ENCODE measurements at regions not wholly inside any gene's neighbourhood (a gene's known extent, or its start where the extent isn't known, plus 50 kb on each side); places are given as distances from the start of the nearest gene placed in this dataset.

- no peak for DNase-seq
These were observed 758.6 kb downstream of the PDHA2 start for GRCh38 chr4:96598465-96598864.

GRCh38 chr4:96599752-96600151 lies 759.9 kb downstream of the PDHA2 start:
- no peak for DNase-seq

GRCh38 chr4:96602661-96603060 lies 762.8 kb downstream of the PDHA2 start:
- DNase-seq = no peak

- no peak for DNase-seq
These were observed 763.7 kb downstream of the PDHA2 start for GRCh38 chr4:96603641-96604040.

GRCh38 chr4:96606451-96606850 lies 766.6 kb downstream of the PDHA2 start:
- DNase-seq = no peak

- DNase-seq = no peak
These were observed 786.1 kb downstream of the PDHA2 start for GRCh38 chr4:96626023-96626422.

GRCh38 chr4:96630839-96631238 lies 790.9 kb downstream of the PDHA2 start:
- no peak for DNase-seq

GRCh38 chr4:96637971-96638412 lies 798.1 kb downstream of the PDHA2 start:
- DNase-seq = no peak

- DNase-seq = no peak
These were observed 800.0 kb downstream of the PDHA2 start for GRCh38 chr4:96639932-96640331.

GRCh38 chr4:96642490-96642889 lies 802.6 kb downstream of the PDHA2 start:
- DNase-seq = no peak

- no peak for DNase-seq
These were observed 806.3 kb downstream of the PDHA2 start for GRCh38 chr4:96646146-96646545.

GRCh38 chr4:96649536-96649935 lies 809.6 kb downstream of the PDHA2 start:
- peak; percentile 73 for DNase-seq

GRCh38 chr4:96652158-96652557 lies 812.3 kb downstream of the PDHA2 start:
- no peak for DNase-seq

- no peak for DNase-seq
These were observed 812.9 kb downstream of the PDHA2 start for GRCh38 chr4:96652821-96653220.

GRCh38 chr4:96654045-96654444 lies 814.2 kb downstream of the PDHA2 start:
- no peak for DNase-seq

GRCh38 chr4:96670381-96670780 lies 830.5 kb downstream of the PDHA2 start:
- DNase-seq = no peak

GRCh38 chr4:96675416-96675815 lies 835.5 kb downstream of the PDHA2 start:
- no peak for DNase-seq

- DNase-seq = no peak
These were observed 836.0 kb downstream of the PDHA2 start for GRCh38 chr4:96675896-96676295.

GRCh38 chr4:96676754-96677435 lies 837.0 kb downstream of the PDHA2 start:
- no peak for DNase-seq

- DNase-seq = peak; percentile 73
These were observed 837.6 kb downstream of the PDHA2 start for GRCh38 chr4:96677499-96677898.

GRCh38 chr4:96681218-96681617 lies 841.3 kb downstream of the PDHA2 start:
- no peak for DNase-seq

GRCh38 chr4:96685691-96686090 lies 845.8 kb downstream of the PDHA2 start:
- no peak for DNase-seq

GRCh38 chr4:96691521-96691920 lies 851.6 kb downstream of the PDHA2 start:
- DNase-seq = no peak

- DNase-seq = no peak
These were observed 858.9 kb downstream of the PDHA2 start for GRCh38 chr4:96698831-96699230.

- no peak for DNase-seq
These were observed 863.4 kb downstream of the PDHA2 start for GRCh38 chr4:96703265-96703664.

All from OCI-M1 (cell line).